H1 (cell line): ENCODE measurements at regions not wholly inside any gene's neighbourhood (a gene's known extent, or its start where the extent isn't known, plus 50 kb on each side); places are given as distances from the start of the nearest gene placed in this dataset.

Source experiments
- KDM1A ChIP-seq: fragments of 200-600, 300-600 bp; sonication (generic); IDR thresholded peaks from 2 replicates; pipeline ENCODE4 v1.7.1; 2016; ENCODE audit warnings: mild to moderate bottlenecking, low read length, borderline replicate concordance
- SP2 ChIP-seq: IDR thresholded peaks from 2 replicates; pipeline ENCODE4 v1.6.1; 2012; ENCODE audit warnings: mild to moderate bottlenecking, low read length, inconsistent platforms
- TF ChIP-seq, protein P1 (sequence below), 3 experiments: IDR thresholded peaks; 1 replicate in 2 of 3; 2 replicates in 1 of 3; pipeline versions ENCODE4 v1.5.1 to v1.6.1; 2011; ENCODE audit warnings: low read length in 3 of 3, mild to moderate bottlenecking in 3 of 3, inconsistent platforms in 2 of 3, low read depth in 1 of 3, moderate library complexity in 1 of 3; ENCODE audit not compliant: insufficient read depth in 1 of 3; ENCODE audit errors: control extremely low read depth in 1 of 3
- TF ChIP-seq, protein P2 (sequence below): IDR thresholded peaks from 2 replicates; pipeline ENCODE4 v1.6.1; 2012; ENCODE audit warnings: inconsistent platforms

- TF ChIP-seq, protein P1, sequence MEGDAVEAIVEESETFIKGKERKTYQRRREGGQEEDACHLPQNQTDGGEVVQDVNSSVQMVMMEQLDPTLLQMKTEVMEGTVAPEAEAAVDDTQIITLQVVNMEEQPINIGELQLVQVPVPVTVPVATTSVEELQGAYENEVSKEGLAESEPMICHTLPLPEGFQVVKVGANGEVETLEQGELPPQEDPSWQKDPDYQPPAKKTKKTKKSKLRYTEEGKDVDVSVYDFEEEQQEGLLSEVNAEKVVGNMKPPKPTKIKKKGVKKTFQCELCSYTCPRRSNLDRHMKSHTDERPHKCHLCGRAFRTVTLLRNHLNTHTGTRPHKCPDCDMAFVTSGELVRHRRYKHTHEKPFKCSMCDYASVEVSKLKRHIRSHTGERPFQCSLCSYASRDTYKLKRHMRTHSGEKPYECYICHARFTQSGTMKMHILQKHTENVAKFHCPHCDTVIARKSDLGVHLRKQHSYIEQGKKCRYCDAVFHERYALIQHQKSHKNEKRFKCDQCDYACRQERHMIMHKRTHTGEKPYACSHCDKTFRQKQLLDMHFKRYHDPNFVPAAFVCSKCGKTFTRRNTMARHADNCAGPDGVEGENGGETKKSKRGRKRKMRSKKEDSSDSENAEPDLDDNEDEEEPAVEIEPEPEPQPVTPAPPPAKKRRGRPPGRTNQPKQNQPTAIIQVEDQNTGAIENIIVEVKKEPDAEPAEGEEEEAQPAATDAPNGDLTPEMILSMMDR (IDR thresholded peaks at IDR 0.05; ENCODE audit: control extremely low read depth in 1 of 3, insufficient read depth in 1 of 3, low read depth in 1 of 3, low read length in 3 of 3) = no peak
- TF ChIP-seq KDM1A = no peak
- no peak for TF ChIP-seq SP2
- TF ChIP-seq, protein P2, sequence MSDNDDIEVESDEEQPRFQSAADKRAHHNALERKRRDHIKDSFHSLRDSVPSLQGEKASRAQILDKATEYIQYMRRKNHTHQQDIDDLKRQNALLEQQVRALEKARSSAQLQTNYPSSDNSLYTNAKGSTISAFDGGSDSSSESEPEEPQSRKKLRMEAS = no peak
- TF ChIP-seq, all 59 proteins: peak for 0
Observed at GRCh38 chr12:124475295-124476010, 92.0 kb downstream of the NCOR2 start (continued).
